ENCODE measurements at regions not wholly inside any gene's neighbourhood (a gene's known extent, or its start where the extent isn't known, plus 50 kb on each side); places are given as distances from the start of the nearest gene placed in this dataset. TPM values are rescaled to one million over a fixed set of nuclear protein-coding genes. Genes with fewer than 3 reads are reported as not detected.
"Not testable (repeated sequence)": the region's sequence is repeated elsewhere in the genome, so short reads cannot be mapped to it uniquely, and the experiment has no call there.

DNA sequence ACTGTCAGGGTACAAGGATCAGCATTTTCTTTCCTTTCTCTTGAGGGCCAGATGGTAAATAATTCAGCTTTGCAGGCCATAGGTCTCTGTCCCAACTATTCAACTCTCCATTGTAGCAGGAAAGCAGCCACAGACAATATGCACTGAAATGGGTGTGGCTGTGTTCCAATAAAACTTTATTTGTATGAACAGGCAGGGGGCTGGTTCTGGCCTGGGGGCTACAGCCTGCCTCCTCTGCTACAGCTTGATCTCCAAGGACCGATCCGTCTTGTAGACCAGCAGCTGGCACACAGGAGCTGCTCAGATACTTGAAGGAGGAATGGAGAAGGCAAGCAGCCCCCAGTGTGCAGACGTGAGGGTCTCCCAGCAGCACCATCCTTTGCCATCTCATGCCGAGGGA is 127.1 kb downstream of the OTOP1 start:
- DNase-seq; H3K4me1 ChIP-seq; H3K9me3 ChIP-seq; H3K4me3 ChIP-seq; H3K27me3 ChIP-seq; H3K27ac ChIP-seq; intact Hi-C loops (cut with DNase I; ENCODE audit: low total_unique reads); H3K36me3 ChIP-seq: not testable (repeated sequence)

GRCh38 chr4:4106923-4107322 is 119.8 kb downstream of the OTOP1 start:
- intact Hi-C loops (cut with DNase I; ENCODE audit: low total_unique reads); H3K27me3 ChIP-seq; DNase-seq; H3K36me3 ChIP-seq; H3K4me1 ChIP-seq; H3K9me3 ChIP-seq; H3K27ac ChIP-seq: not testable (repeated sequence)
- H3K4me3 ChIP-seq: peak overlapping the region in 1 of 2 donors; percentile 16

GRCh38 chr4:4107411-4108107 is 119.2 kb downstream of the OTOP1 start:
- H3K27me3 ChIP-seq; intact Hi-C loops (cut with DNase I; ENCODE audit: low total_unique reads); H3K4me1 ChIP-seq; H3K36me3 ChIP-seq; H3K27ac ChIP-seq; H3K9me3 ChIP-seq: not testable (repeated sequence)
- TF ChIP-seq CTCF (IDR thresholded peaks at IDR 0.05): peak; percentile 45 to 79 (median 78)
- DNase-seq: peak; percentile 14 to 38
- H3K4me3 ChIP-seq: peak overlapping the region in 1 of 2 donors; percentile 16

- H3K36me3 ChIP-seq; intact Hi-C loops (cut with DNase I; ENCODE audit: low total_unique reads); H3K4me3 ChIP-seq; H3K4me1 ChIP-seq; H3K9me3 ChIP-seq; DNase-seq; H3K27ac ChIP-seq; H3K27me3 ChIP-seq: not testable (repeated sequence)
Measured at GRCh38 chr4:4115381-4115780, 111.3 kb downstream of the OTOP1 start.

GRCh38 chr4:4116901-4117300 is 109.8 kb downstream of the OTOP1 start:
- H3K36me3 ChIP-seq; DNase-seq; H3K4me1 ChIP-seq; H3K9me3 ChIP-seq; H3K27ac ChIP-seq; H3K4me3 ChIP-seq; H3K27me3 ChIP-seq; intact Hi-C loops (cut with DNase I; ENCODE audit: low total_unique reads): not testable (repeated sequence)

DNA sequence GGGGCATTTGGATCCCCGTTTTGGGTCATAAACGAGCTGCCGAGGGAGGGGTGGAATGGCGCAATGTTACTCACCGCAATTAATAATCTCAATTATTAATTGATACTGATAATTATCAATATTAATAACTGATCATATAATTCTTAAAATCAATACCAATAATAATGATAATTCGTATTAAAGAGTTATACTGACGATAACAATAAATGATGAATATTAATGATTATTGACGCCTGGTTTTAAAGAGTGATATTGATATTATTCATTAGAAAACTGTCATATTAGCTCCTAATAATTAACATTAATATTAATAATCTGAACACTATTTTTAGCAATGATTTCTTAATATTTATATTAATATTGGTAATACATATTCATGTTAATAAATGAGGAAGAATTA is 92.4 kb downstream of the OTOP1 start:
- DNase-seq; intact Hi-C loops (cut with DNase I; ENCODE audit: low total_unique reads); H3K4me3 ChIP-seq; H3K27me3 ChIP-seq; H3K4me1 ChIP-seq; H3K27ac ChIP-seq; H3K9me3 ChIP-seq; H3K36me3 ChIP-seq: not testable (repeated sequence)

- intact Hi-C loops (cut with DNase I; ENCODE audit: low total_unique reads); H3K4me3 ChIP-seq; H3K27me3 ChIP-seq; H3K27ac ChIP-seq; H3K4me1 ChIP-seq; H3K9me3 ChIP-seq; H3K36me3 ChIP-seq; DNase-seq: not testable (repeated sequence)
Measured at GRCh38 chr4:4136621-4137020, 90.1 kb downstream of the OTOP1 start.

Small RNA genes lying in the stretch of these regions (small RNA-seq; reads per million reads assigned to genes)
- gene AC116562.3: not detected
